ENCODE measurements at regions not wholly inside any gene's neighbourhood (a gene's known extent, or its start where the extent isn't known, plus 50 kb on each side); places are given as distances from the start of the nearest gene placed in this dataset.

DNA sequence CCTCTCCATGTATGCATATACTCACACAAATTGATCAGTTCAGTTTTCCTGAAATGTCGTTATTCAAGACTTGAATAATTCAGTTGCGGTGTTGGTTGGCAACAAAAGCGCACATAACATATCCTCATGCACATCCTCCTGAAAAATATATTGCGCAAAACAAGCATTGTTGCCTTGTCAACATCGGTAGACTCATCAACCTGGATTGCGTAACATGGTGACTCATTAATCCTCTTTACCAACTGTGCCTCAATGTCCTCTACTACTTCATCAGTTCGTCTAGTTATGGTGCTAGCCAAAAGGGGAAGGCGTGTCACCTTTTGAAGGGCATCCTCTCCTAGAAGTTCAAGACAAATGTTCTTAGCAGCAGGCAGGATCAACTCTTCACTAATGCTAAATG lies 357.7 kb downstream of the LMO7 start:
- in situ Hi-C loops (cut with MboI; ENCODE audit: low sequenced_read_pairs, unreplicated experiment), result no loop called here
- TF ChIP-seq, protein P1, sequence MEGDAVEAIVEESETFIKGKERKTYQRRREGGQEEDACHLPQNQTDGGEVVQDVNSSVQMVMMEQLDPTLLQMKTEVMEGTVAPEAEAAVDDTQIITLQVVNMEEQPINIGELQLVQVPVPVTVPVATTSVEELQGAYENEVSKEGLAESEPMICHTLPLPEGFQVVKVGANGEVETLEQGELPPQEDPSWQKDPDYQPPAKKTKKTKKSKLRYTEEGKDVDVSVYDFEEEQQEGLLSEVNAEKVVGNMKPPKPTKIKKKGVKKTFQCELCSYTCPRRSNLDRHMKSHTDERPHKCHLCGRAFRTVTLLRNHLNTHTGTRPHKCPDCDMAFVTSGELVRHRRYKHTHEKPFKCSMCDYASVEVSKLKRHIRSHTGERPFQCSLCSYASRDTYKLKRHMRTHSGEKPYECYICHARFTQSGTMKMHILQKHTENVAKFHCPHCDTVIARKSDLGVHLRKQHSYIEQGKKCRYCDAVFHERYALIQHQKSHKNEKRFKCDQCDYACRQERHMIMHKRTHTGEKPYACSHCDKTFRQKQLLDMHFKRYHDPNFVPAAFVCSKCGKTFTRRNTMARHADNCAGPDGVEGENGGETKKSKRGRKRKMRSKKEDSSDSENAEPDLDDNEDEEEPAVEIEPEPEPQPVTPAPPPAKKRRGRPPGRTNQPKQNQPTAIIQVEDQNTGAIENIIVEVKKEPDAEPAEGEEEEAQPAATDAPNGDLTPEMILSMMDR (IDR thresholded peaks at IDR 0.05; ENCODE audit: borderline replicate concordance, control extremely low read depth, extremely low read depth, insufficient read depth, missing control alignments), result no peak
- DNase-seq (ENCODE audit: low spot score), result no peak

- TF ChIP-seq, protein P1 (IDR thresholded peaks at IDR 0.05; ENCODE audit: borderline replicate concordance, control extremely low read depth, extremely low read depth, insufficient read depth, missing control alignments), result no peak
- in situ Hi-C loops (cut with MboI; ENCODE audit: low sequenced_read_pairs, unreplicated experiment), result no loop called here
- no peak for DNase-seq (ENCODE audit: low spot score)
Measured at GRCh38 chr13:75993241-75993640, 357.1 kb downstream of the LMO7 start.

DNA sequence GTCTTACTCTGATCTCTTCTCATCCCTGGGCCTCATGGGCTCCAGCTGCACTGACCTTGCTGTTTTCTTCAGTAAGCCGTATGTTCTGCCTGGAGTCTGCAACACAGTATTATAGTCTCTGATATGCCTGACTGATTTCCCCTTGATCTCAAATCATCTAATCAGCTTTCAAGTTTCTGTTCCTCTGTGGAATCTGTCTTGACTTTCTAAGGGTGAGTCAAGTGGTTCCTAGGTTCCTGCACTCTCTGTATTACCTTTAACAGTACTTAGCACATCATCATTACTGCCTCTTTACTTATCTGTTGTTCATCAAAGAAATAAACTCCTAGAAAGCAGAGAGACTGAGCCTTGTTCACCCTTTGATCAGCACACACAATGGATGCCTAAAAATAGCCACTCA lies 350.7 kb downstream of the LMO7 start:
- TF ChIP-seq, protein P1 (IDR thresholded peaks at IDR 0.05; ENCODE audit: borderline replicate concordance, control extremely low read depth, extremely low read depth, insufficient read depth, missing control alignments), result no peak
- in situ Hi-C loops (cut with MboI; ENCODE audit: low sequenced_read_pairs, unreplicated experiment), result no loop called here
- peak; percentile 37 for DNase-seq (ENCODE audit: low spot score)

DNA sequence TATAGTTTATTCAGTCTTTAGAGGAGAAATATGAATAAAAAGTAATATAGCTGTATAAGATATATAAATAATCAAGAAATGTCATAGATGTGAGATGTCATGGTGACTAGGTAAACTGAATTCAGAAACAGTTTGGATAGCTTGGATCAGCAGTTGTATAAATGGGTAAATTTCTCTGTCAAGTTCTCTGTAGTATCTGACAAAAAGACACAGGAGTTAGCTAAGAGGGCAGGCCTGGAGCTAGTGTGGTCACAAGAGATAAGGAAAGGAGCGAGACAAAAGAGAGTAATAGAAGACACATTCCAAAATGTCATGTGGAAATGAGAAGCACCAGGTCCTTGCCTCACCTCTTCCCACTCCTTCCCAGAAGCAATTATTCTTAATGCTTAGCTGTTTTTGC lies 349.0 kb downstream of the LMO7 start:
- in situ Hi-C loops (cut with MboI; ENCODE audit: low sequenced_read_pairs, unreplicated experiment), result no loop called here
- TF ChIP-seq, protein P1 (IDR thresholded peaks at IDR 0.05; ENCODE audit: borderline replicate concordance, control extremely low read depth, extremely low read depth, insufficient read depth, missing control alignments), result no peak
- no peak for DNase-seq (ENCODE audit: low spot score)

- TF ChIP-seq, protein P1 (IDR thresholded peaks at IDR 0.05; ENCODE audit: borderline replicate concordance, control extremely low read depth, extremely low read depth, insufficient read depth, missing control alignments), result no peak
- no peak for DNase-seq (ENCODE audit: low spot score)
- in situ Hi-C loops (cut with MboI; ENCODE audit: low sequenced_read_pairs, unreplicated experiment), result no loop called here
Measured at GRCh38 chr13:75978818-75979217, 342.7 kb downstream of the LMO7 start.

- no peak for DNase-seq (ENCODE audit: low spot score)
- in situ Hi-C loops (cut with MboI; ENCODE audit: low sequenced_read_pairs, unreplicated experiment), result no loop called here
- TF ChIP-seq, protein P1 (IDR thresholded peaks at IDR 0.05; ENCODE audit: borderline replicate concordance, control extremely low read depth, extremely low read depth, insufficient read depth, missing control alignments), result no peak
Measured at GRCh38 chr13:75968103-75968838, 332.1 kb downstream of the LMO7 start.

Measured in GM13976 (cell line).